HK-2 (cell line): ENCODE measurements at regions not wholly inside any gene's neighbourhood (a gene's known extent, or its start where the extent isn't known, plus 50 kb on each side); places are given as distances from the start of the nearest gene placed in this dataset.
A peak's percentile ranks its signal among the peaks of the same experiment; 100 is the strongest.
"Not testable (repeated sequence)": the region's sequence is repeated elsewhere in the genome, so short reads cannot be mapped to it uniquely, and the experiment has no call there.

ENCODE experiments used
- DNase-seq: peaks from one replicate; pipeline ENCODE4 v3.0.0-alpha.2; 2018; ENCODE audit not compliant: unreplicated experiment

GRCh38 chr2:144642856-144643255 is 122.9 kb upstream of the ZEB2 start:
- DNase-seq: no peak

- peak; percentile 26 for DNase-seq
These were observed 122.2 kb upstream of the ZEB2 start for GRCh38 chr2:144642131-144642530.

GRCh38 chr2:144638250-144638649 is 118.3 kb upstream of the ZEB2 start:
- not testable (repeated sequence) for DNase-seq

- DNase-seq: not testable (repeated sequence)
These were observed 116.9 kb upstream of the ZEB2 start for GRCh38 chr2:144636860-144637259.

- DNase-seq: no peak
These were observed 112.9 kb upstream of the ZEB2 start for GRCh38 chr2:144632809-144633208.

- DNase-seq: no peak
These were observed 111.7 kb upstream of the ZEB2 start for GRCh38 chr2:144631636-144632035.

GRCh38 chr2:144630459-144631215 is 110.7 kb upstream of the ZEB2 start:
- DNase-seq: peak; percentile 31

GRCh38 chr2:144629935-144630334 is 110.0 kb upstream of the ZEB2 start:
- no peak for DNase-seq

GRCh38 chr2:144628566-144628965 is 108.6 kb upstream of the ZEB2 start:
- no peak for DNase-seq

- no peak for DNase-seq
These were observed 105.7 kb upstream of the ZEB2 start for GRCh38 chr2:144625626-144626025.

- DNase-seq: no peak
These were observed 105.3 kb upstream of the ZEB2 start for GRCh38 chr2:144625226-144625625.

- no peak for DNase-seq
These were observed 104.5 kb upstream of the ZEB2 start for GRCh38 chr2:144624451-144624850.

- DNase-seq: not testable (repeated sequence)
These were observed 102.5 kb upstream of the ZEB2 start for GRCh38 chr2:144622373-144622772.

- no peak for DNase-seq
These were observed 101.3 kb upstream of the ZEB2 start for GRCh38 chr2:144621266-144621665.

GRCh38 chr2:144619760-144620159 is 99.8 kb upstream of the ZEB2 start:
- no peak for DNase-seq

GRCh38 chr2:144617171-144617570 is 97.3 kb upstream of the ZEB2 start:
- DNase-seq: not testable (repeated sequence)

- no peak for DNase-seq
These were observed 96.1 kb upstream of the ZEB2 start for GRCh38 chr2:144615866-144616565.

- no peak for DNase-seq
These were observed 88.1 kb upstream of the ZEB2 start for GRCh38 chr2:144607891-144608521.

- DNase-seq: no peak
These were observed 87.2 kb upstream of the ZEB2 start for GRCh38 chr2:144607099-144607498.

- no peak for DNase-seq
These were observed 86.7 kb upstream of the ZEB2 start for GRCh38 chr2:144606466-144607095.

- no peak for DNase-seq
These were observed 85.4 kb upstream of the ZEB2 start for GRCh38 chr2:144605231-144605840.

- no peak for DNase-seq
These were observed 83.4 kb upstream of the ZEB2 start for GRCh38 chr2:144603334-144603733.
